RWPE2 (cell line): ENCODE measurements at regions not wholly inside any gene's neighbourhood (a gene's known extent, or its start where the extent isn't known, plus 50 kb on each side); places are given as distances from the start of the nearest gene placed in this dataset.

Source experiments
- ATAC-seq: fragments of 200-7000 bp; cut with Tn5 transposase; 3 replicates; pipeline ENCODE4 v1.9.1; 2021; ENCODE audit warnings: low read depth
- DNase-seq: peaks from one replicate; pipeline ENCODE4 v3.0.0-alpha.2; 2020; ENCODE audit warnings: low spot score
- H3K27ac ChIP-seq: fragments of 450-650 bp; 2 replicates; pipeline ENCODE4 v1.5.1; 2017; ENCODE audit warnings: mild to moderate bottlenecking; ENCODE audit not compliant: poor library complexity, severe bottlenecking
- H3K27me3 ChIP-seq: fragments of 250-450 bp; sonication (Bioruptor Pico); 2 replicates; pipeline ENCODE4 v1.5.1; 2021; ENCODE audit warnings: mild to moderate bottlenecking, moderate library complexity; ENCODE audit not compliant: insufficient read depth, poor library complexity, severe bottlenecking
- H3K36me3 ChIP-seq: fragments of 250-450 bp; sonication (Bioruptor Pico); 2 replicates; pipeline ENCODE4 v1.5.1; 2020; ENCODE audit warnings: low read depth, mild to moderate bottlenecking, moderate library complexity
- H3K4me1 ChIP-seq: fragments of 250-450 bp; sonication (Bioruptor Pico); 2 replicates; pipeline ENCODE4 v1.5.1; 2021; ENCODE audit warnings: mild to moderate bottlenecking, moderate library complexity; ENCODE audit not compliant: insufficient read depth, poor library complexity, severe bottlenecking
- H3K4me3 ChIP-seq: fragments of 250-450 bp; sonication (Bioruptor Pico); 2 replicates; pipeline ENCODE4 v1.5.1; 2021; ENCODE audit warnings: mild to moderate bottlenecking, moderate library complexity; ENCODE audit not compliant: severe bottlenecking
- H3K9me3 ChIP-seq: fragments of 250-450 bp; sonication (Bioruptor Pico); 2 replicates; pipeline ENCODE4 v1.5.1; 2021; ENCODE audit warnings: mild to moderate bottlenecking, moderate library complexity; ENCODE audit not compliant: severe bottlenecking
- CTCF ChIP-seq: fragments of 450-650 bp; IDR thresholded peaks from one replicate; pipeline ENCODE4 v1.5.1; 2017; ENCODE audit warnings: mild to moderate bottlenecking, moderate library complexity; ENCODE audit not compliant: poor library complexity, severe bottlenecking

GRCh38 chr5:152146566-152146965 is 221.9 kb upstream of the GLRA1 start:
- no peaks in the 10 kb centered on the region for H3K9me3 ChIP-seq
- TF ChIP-seq CTCF: no peak
- H3K4me3 ChIP-seq: no peak overlapping the region
- no peak overlapping the region for H3K27ac ChIP-seq
- no peaks in the 10 kb centered on the region for H3K36me3 ChIP-seq
- H3K27me3 ChIP-seq: no peaks in the 10 kb centered on the region
- ATAC-seq: no peak
- DNase-seq: no peak
- no peaks in the 10 kb centered on the region for H3K4me1 ChIP-seq

GRCh38 chr5:152144556-152144955 is 219.9 kb upstream of the GLRA1 start:
- Histone ChIP-seq H3K27ac (no peak overlapping the region), H3K36me3 (no peaks in the 10 kb centered on the region), H3K9me3 (no peaks in the 10 kb centered on the region), H3K4me3 (no peak overlapping the region), H3K27me3 (no peaks in the 10 kb centered on the region), H3K4me1 (no peaks in the 10 kb centered on the region)
- ATAC-seq (no peak), DNase-seq (no peak)
- no peak for TF ChIP-seq CTCF

- DNase-seq (no peak), ATAC-seq (no peak)
- H3K27ac ChIP-seq: no peak overlapping the region
- TF ChIP-seq CTCF: no peak
- no peaks in the 10 kb centered on the region for H3K36me3 ChIP-seq
- no peaks in the 10 kb centered on the region for H3K9me3 ChIP-seq
- H3K27me3 ChIP-seq: peaks cover 4% of the 10 kb centered on the region
- no peaks in the 10 kb centered on the region for H3K4me1 ChIP-seq
- no peak overlapping the region for H3K4me3 ChIP-seq
Measured at GRCh38 chr5:152144030-152144429, 219.4 kb upstream of the GLRA1 start.

- peak; percentile 97 for TF ChIP-seq CTCF
- no peak overlapping the region for H3K27ac ChIP-seq
- H3K36me3 ChIP-seq: no peaks in the 10 kb centered on the region
- DNase-seq (no peak), ATAC-seq (peak; percentile 80)
- no peak overlapping the region for H3K4me3 ChIP-seq
- H3K27me3 ChIP-seq: peaks cover 4% of the 10 kb centered on the region
- H3K4me1 ChIP-seq: no peaks in the 10 kb centered on the region
- no peaks in the 10 kb centered on the region for H3K9me3 ChIP-seq
Measured at GRCh38 chr5:152142840-152143469, 218.3 kb upstream of the GLRA1 start.

- DNase-seq (no peak), ATAC-seq (no peak)
- H3K4me1 ChIP-seq: no peaks in the 10 kb centered on the region
- no peaks in the 10 kb centered on the region for H3K9me3 ChIP-seq
- no peak for TF ChIP-seq CTCF
- no peak overlapping the region for H3K4me3 ChIP-seq
- H3K27ac ChIP-seq: no peak overlapping the region
- H3K27me3 ChIP-seq: peaks cover 4% of the 10 kb centered on the region
- H3K36me3 ChIP-seq: no peaks in the 10 kb centered on the region
Measured at GRCh38 chr5:152140347-152140746, 215.7 kb upstream of the GLRA1 start.
